Head of caudate nucleus (tissue), 42 donors: ENCODE measurements at regions not wholly inside any gene's neighbourhood (a gene's known extent, or its start where the extent isn't known, plus 50 kb on each side); places are given as distances from the start of the nearest gene placed in this dataset.

Experiments used
- DNase-seq, 42 donors: peaks; one replicate each; pipeline versions ENCODE4 v3.0.0 to v3.0.0-alpha.2; 2020 to 2021; ENCODE audit warnings: mixed read lengths in 7 of 42
- intact Hi-C: fragments of 100-400 bp; cut with DNase I; formaldehyde crosslinking; loops from one replicate; pipeline ENCODE4 v1.15.0; 2022

- intact Hi-C loops: no loop called here
- peak in 1 of 42 donors; percentile 26 for DNase-seq
Observed at GRCh38 chr3:180325533-180325932, 276.4 kb upstream of the TTC14 start.

GRCh38 chr3:180325958-180326357 lies 276.0 kb upstream of the TTC14 start:
- DNase-seq: no peak
- intact Hi-C loops: no loop called here

GRCh38 chr3:180329187-180329586 lies 272.8 kb upstream of the TTC14 start:
- intact Hi-C loops: no loop called here
- no peak for DNase-seq

- intact Hi-C loops: no loop called here
- no peak for DNase-seq
Observed at GRCh38 chr3:180329847-180330246, 272.1 kb upstream of the TTC14 start.

- no peak for DNase-seq
- intact Hi-C loops: no loop called here
Observed at GRCh38 chr3:180330440-180330839, 271.5 kb upstream of the TTC14 start.

- no peak for DNase-seq
- intact Hi-C loops: no loop called here
Observed at GRCh38 chr3:180332608-180333007, 269.4 kb upstream of the TTC14 start.

- DNase-seq: peak in 33 of 42 donors; percentile 2 to 79 (median 51)
- intact Hi-C loops: no loop called here
Observed at GRCh38 chr3:180335050-180335449, 266.9 kb upstream of the TTC14 start.

GRCh38 chr3:180340395-180340794 lies 261.6 kb upstream of the TTC14 start:
- intact Hi-C loops: no loop called here
- DNase-seq: no peak

GRCh38 chr3:180341516-180341915 lies 260.4 kb upstream of the TTC14 start:
- intact Hi-C loops: no loop called here
- no peak for DNase-seq

- intact Hi-C loops: no loop called here
- no peak for DNase-seq
Observed at GRCh38 chr3:180351601-180352000, 250.4 kb upstream of the TTC14 start.

- intact Hi-C loops: no loop called here
- DNase-seq: no peak
Observed at GRCh38 chr3:180352261-180352660, 249.7 kb upstream of the TTC14 start.

GRCh38 chr3:180354214-180354613 lies 247.7 kb upstream of the TTC14 start:
- intact Hi-C loops: no loop called here
- no peak for DNase-seq

- intact Hi-C loops: no loop called here
- DNase-seq: no peak
Observed at GRCh38 chr3:180358179-180358578, 243.8 kb upstream of the TTC14 start.

GRCh38 chr3:180359061-180359952 lies 242.7 kb upstream of the TTC14 start:
- intact Hi-C loops: no loop called here
- no peak for DNase-seq

- DNase-seq: no peak
- intact Hi-C loops: no loop called here
Observed at GRCh38 chr3:180359953-180360279, 242.0 kb upstream of the TTC14 start.

- no peak for DNase-seq
- intact Hi-C loops: no loop called here
Observed at GRCh38 chr3:180362081-180362480, 239.9 kb upstream of the TTC14 start.

GRCh38 chr3:180375831-180376230 lies 226.1 kb upstream of the TTC14 start:
- no peak for DNase-seq
- intact Hi-C loops: no loop called here

- intact Hi-C loops: no loop called here
- DNase-seq: no peak
Observed at GRCh38 chr3:180378496-180378895, 223.5 kb upstream of the TTC14 start.

GRCh38 chr3:180382638-180383180 lies 219.3 kb upstream of the TTC14 start:
- intact Hi-C loops: no loop called here
- DNase-seq: no peak

- no peak for DNase-seq
- intact Hi-C loops: no loop called here
Observed at GRCh38 chr3:180383332-180384020, 218.5 kb upstream of the TTC14 start.

GRCh38 chr3:180390313-180390712 lies 211.7 kb upstream of the TTC14 start:
- DNase-seq: no peak
- intact Hi-C loops: no loop called here
